ENCODE measurements at regions not wholly inside any gene's neighbourhood (a gene's known extent, or its start where the extent isn't known, plus 50 kb on each side); places are given as distances from the start of the nearest gene placed in this dataset.

DNA sequence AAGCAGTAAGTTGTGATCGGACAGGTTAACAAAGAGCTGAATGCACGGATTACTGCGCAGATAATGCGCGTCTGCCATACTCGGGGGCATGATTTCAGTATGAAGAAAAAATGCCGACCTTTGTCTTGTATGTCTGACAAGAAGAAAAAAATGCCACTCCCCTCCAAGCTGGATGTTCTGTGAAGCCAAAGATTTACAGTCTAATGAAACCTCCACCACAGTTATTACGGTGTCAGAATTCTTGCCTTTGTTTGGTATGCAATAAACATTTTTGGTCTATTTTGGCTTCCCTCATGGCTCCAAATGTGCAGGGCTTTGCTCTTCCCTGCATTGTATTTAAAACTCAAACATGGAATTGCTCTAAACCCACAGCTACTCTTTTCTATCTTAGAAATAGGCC, 72.2 kb upstream of the THUMPD2 start:
- no peak overlapping the region for H3K4me3 ChIP-seq (ENCODE audit: low read depth, poor library complexity, severe bottlenecking)
- DNase-seq (ENCODE audit: low spot score in 2 of 2): no peak
- intact Hi-C loops (cut with DNase I; ENCODE audit: low total_unique reads): no loop called here
- 29 to 32% methylated on average over 8 of the region's 8 CpGs for WGBS, 2 donors
- TF ChIP-seq, protein P1, sequence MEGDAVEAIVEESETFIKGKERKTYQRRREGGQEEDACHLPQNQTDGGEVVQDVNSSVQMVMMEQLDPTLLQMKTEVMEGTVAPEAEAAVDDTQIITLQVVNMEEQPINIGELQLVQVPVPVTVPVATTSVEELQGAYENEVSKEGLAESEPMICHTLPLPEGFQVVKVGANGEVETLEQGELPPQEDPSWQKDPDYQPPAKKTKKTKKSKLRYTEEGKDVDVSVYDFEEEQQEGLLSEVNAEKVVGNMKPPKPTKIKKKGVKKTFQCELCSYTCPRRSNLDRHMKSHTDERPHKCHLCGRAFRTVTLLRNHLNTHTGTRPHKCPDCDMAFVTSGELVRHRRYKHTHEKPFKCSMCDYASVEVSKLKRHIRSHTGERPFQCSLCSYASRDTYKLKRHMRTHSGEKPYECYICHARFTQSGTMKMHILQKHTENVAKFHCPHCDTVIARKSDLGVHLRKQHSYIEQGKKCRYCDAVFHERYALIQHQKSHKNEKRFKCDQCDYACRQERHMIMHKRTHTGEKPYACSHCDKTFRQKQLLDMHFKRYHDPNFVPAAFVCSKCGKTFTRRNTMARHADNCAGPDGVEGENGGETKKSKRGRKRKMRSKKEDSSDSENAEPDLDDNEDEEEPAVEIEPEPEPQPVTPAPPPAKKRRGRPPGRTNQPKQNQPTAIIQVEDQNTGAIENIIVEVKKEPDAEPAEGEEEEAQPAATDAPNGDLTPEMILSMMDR (IDR thresholded peaks at IDR 0.05): no peak
- no peak for TF ChIP-seq POLR2A (IDR thresholded peaks at IDR 0.05)

DNA sequence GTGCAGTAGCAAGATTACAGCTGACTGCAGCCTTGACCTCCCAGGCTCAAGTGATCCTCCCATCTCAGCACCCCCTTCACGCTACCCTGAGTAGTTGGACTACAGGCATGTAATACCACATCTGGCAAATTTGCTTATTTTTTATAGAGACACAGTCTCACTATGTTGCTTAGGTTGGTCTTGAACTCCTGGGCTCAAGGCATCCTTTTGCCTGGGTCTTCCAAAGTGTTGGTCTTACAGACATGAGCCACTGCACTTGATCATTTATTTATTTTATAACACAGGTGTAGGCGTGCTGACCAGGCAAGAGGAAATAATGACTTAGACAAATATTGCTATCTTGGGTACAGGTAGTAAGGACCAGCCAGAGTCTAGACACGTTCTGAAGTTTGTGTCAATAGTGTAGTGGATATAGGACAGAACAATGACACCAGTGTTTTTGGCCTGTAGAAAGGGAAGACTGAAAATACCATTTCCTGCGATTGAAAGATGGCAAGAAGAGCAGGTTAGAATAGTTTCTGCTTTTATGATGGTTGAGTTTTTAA, 71.0 kb upstream of the THUMPD2 start:
- no peak overlapping the region for H3K4me3 ChIP-seq (ENCODE audit: low read depth, poor library complexity, severe bottlenecking)
- TF ChIP-seq, protein P1 (IDR thresholded peaks at IDR 0.05): no peak
- TF ChIP-seq POLR2A (IDR thresholded peaks at IDR 0.05): no peak
- intact Hi-C loops (cut with DNase I; ENCODE audit: low total_unique reads): no loop called here
- no peak for DNase-seq (ENCODE audit: low spot score in 2 of 2)
- WGBS, 2 donors: 85 to 87% methylated on average over 4 of the region's 4 CpGs

DNA sequence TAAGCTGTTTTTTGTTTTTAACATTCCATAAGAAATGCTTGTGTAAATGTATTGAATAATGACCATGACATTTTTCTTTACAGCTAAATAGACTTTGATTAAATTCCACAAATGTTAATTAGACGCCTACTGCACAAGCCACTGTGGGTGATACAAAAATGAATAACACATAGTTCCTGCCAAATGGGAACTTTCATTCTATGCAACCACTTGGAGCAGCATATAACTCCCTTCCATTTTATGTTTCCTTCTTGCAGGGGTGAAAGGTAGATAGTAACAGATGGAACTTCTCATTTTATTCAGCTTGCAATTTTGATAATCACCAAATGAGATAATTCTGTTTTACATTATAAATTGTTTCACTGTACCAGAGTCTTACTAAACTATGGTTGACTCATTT, 70.0 kb upstream of the THUMPD2 start:
- DNase-seq (ENCODE audit: low spot score in 2 of 2): no peak
- TF ChIP-seq POLR2A (IDR thresholded peaks at IDR 0.05): no peak
- TF ChIP-seq, protein P1 (IDR thresholded peaks at IDR 0.05): no peak
- H3K4me3 ChIP-seq (ENCODE audit: low read depth, poor library complexity, severe bottlenecking): no peak overlapping the region
- intact Hi-C loops (cut with DNase I; ENCODE audit: low total_unique reads): no loop called here
- WGBS, 2 donors: 51 to 81% methylated on average over 1 of the region's 1 CpG

DNA sequence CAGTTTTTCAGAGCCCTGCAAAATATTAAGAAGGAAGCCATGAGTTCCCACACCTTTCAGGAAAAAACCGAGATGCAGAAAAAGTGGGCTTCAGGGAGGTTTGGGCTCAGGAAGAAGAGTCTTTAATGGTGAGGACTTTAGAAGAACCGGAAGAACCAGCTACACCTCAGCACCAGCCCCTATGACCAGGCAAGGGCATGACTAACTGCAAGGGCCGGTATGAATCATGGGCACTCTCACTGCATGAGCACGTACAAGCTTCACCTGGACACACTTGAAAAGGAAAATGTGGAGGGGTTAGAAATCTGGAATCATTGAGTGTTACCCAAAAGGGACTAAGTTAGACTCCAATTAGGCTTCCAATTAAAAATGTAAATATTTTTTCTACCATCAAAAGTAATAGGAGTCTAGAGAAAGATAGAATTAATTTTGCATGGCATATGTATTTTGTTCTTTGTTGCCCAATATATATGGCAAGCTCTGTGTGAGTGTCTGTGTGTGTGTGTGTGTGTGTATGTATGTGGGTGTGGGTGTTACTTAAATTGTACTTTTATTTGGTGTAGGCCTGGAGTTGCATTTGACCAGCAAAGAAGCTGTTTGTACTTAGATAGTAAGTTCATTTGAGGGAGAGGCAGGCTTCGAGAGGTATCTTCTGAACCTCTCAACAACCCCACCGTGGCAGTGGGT, 66.5 kb upstream of the THUMPD2 start:
- no peak for DNase-seq (ENCODE audit: low spot score in 2 of 2)
- intact Hi-C loops (cut with DNase I; ENCODE audit: low total_unique reads): no loop called here
- 66 to 67% methylated on average over 6 of the region's 6 CpGs for WGBS, 2 donors
- TF ChIP-seq, protein P1 (IDR thresholded peaks at IDR 0.05): no peak
- no peak for TF ChIP-seq POLR2A (IDR thresholded peaks at IDR 0.05)
- H3K4me3 ChIP-seq (ENCODE audit: low read depth, poor library complexity, severe bottlenecking): no peak overlapping the region

DNA sequence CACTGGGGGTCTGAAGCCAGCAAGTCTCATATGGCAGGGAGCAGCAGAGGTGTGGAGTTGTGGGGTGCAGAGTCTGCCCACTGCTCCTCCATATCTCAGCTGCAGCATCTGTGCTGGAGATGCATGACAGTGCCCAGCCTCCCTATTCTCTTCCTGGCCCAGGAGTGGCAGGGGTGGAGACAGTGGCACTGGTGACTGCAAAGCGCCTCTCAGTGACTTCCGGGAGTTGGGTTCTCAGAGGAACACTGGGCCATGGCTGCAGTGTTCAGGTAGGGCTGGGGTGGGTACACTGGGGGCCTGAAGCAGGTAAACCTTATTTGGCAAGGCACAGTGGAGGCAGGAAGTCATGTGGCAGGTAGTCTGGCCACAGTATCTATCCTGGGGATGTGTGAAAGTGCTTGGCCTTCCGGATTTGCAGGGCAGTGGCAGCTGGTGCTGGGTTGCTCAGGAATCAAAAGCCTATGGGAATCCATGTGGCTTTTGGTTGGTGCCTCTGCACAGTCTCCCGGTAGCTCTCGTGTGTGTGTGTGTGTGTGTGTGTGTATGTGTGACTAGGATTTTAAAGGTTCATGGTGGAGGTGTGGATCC, 60.3 kb upstream of the THUMPD2 start:
- no peak for DNase-seq (ENCODE audit: low spot score in 2 of 2)
- WGBS, 2 donors: 83 to 92% methylated on average over 5 of the region's 5 CpGs
- no peak overlapping the region for H3K4me3 ChIP-seq (ENCODE audit: low read depth, poor library complexity, severe bottlenecking)
- intact Hi-C loops (cut with DNase I; ENCODE audit: low total_unique reads): no loop called here
- TF ChIP-seq POLR2A (IDR thresholded peaks at IDR 0.05): no peak
- TF ChIP-seq, protein P1 (IDR thresholded peaks at IDR 0.05): no peak
